ENCODE measurements at regions not wholly inside any gene's neighbourhood (a gene's known extent, or its start where the extent isn't known, plus 50 kb on each side); places are given as distances from the start of the nearest gene placed in this dataset.

- no peak for TF ChIP-seq CTCF (IDR thresholded peaks at IDR 0.05; ENCODE audit: low read depth, low read length)
These were observed 251.7 kb downstream of the KLF6 start for GRCh38 chr10:3533296-3533695.

GRCh38 chr10:3532644-3533043 lies 252.4 kb downstream of the KLF6 start:
- no peak for TF ChIP-seq CTCF (IDR thresholded peaks at IDR 0.05; ENCODE audit: low read depth, low read length)
- no peak overlapping the region for H3K4me3 ChIP-seq (ENCODE audit: low read depth, low read length)

More at GRCh38 chr10:3533296-3533695, 251.7 kb downstream of the KLF6 start:
- H3K4me3 ChIP-seq (ENCODE audit: low read depth, low read length): no peak overlapping the region

GRCh38 chr10:3531670-3532069 lies 253.3 kb downstream of the KLF6 start:
- no peak for TF ChIP-seq CTCF (IDR thresholded peaks at IDR 0.05; ENCODE audit: low read depth, low read length)

GRCh38 chr10:3530783-3531645 lies 254.0 kb downstream of the KLF6 start:
- H3K4me3 ChIP-seq (ENCODE audit: low read depth, low read length): no peak overlapping the region
- no peak for TF ChIP-seq CTCF (IDR thresholded peaks at IDR 0.05; ENCODE audit: low read depth, low read length)

More at GRCh38 chr10:3531670-3532069, 253.3 kb downstream of the KLF6 start:
- no peak overlapping the region for H3K4me3 ChIP-seq (ENCODE audit: low read depth, low read length)

GRCh38 chr10:3530346-3530745 lies 254.7 kb downstream of the KLF6 start:
- TF ChIP-seq CTCF (IDR thresholded peaks at IDR 0.05; ENCODE audit: low read depth, low read length): no peak
- H3K4me3 ChIP-seq (ENCODE audit: low read depth, low read length): no peak overlapping the region

GRCh38 chr10:3529691-3530090 lies 255.3 kb downstream of the KLF6 start:
- H3K4me3 ChIP-seq (ENCODE audit: low read depth, low read length): no peak overlapping the region
- TF ChIP-seq CTCF (IDR thresholded peaks at IDR 0.05; ENCODE audit: low read depth, low read length): no peak

- H3K4me3 ChIP-seq (ENCODE audit: low read depth, low read length): no peak overlapping the region
- TF ChIP-seq CTCF (IDR thresholded peaks at IDR 0.05; ENCODE audit: low read depth, low read length): no peak
These were observed 256.1 kb downstream of the KLF6 start for GRCh38 chr10:3528823-3529403.

Data from WI38 (cell line).